Upper lobe of right lung (tissue), 1 donor: ENCODE measurements at regions not wholly inside any gene's neighbourhood (a gene's known extent, or its start where the extent isn't known, plus 50 kb on each side); places are given as distances from the start of the nearest gene placed in this dataset.
A peak's percentile ranks its signal among the peaks of the same experiment; 100 is the strongest.

Experiments used
- ATAC-seq: fragments of 200-7000 bp; cut with Tn5 transposase; one replicate; pipeline ENCODE4 v1.9.1; 2020; ENCODE audit warnings: mild to moderate bottlenecking, moderate library complexity
- DNase-seq: peaks from one replicate; pipeline ENCODE4 v3.0.0-alpha.2; 2020
- H3K27ac ChIP-seq: fragments of 200-600 bp; one replicate; pipeline ENCODE4 v1.8.0; 2022
- H3K27me3 ChIP-seq: fragments of 200-600 bp; one replicate; pipeline ENCODE4 v1.8.0; 2022; ENCODE audit warnings: mild to moderate bottlenecking
- H3K36me3 ChIP-seq: fragments of 200-600 bp; one replicate; pipeline ENCODE4 v1.8.0; 2022
- H3K4me1 ChIP-seq: fragments of 200-600 bp; one replicate; pipeline ENCODE4 v1.8.0; 2022
- H3K4me3 ChIP-seq: fragments of 200-600 bp; one replicate; pipeline ENCODE4 v1.8.0; 2022; ENCODE audit warnings: mild to moderate bottlenecking
- H3K9me3 ChIP-seq: fragments of 200-600 bp; one replicate; pipeline ENCODE4 v1.8.0; 2022
- intact Hi-C: fragments of 100-400 bp; cut with DNase I; formaldehyde crosslinking; loops from one replicate; pipeline ENCODE4 v1.11.0; 2022
- TF ChIP-seq, protein P1 (sequence below): fragments of 200-600 bp; IDR thresholded peaks from one replicate; pipeline ENCODE4 v1.8.0; 2022; ENCODE audit warnings: antibody characterized with exemption
- donor health status: DM: no; HTN: yes; CAD: no; lungs with severe emphysema.

DNA sequence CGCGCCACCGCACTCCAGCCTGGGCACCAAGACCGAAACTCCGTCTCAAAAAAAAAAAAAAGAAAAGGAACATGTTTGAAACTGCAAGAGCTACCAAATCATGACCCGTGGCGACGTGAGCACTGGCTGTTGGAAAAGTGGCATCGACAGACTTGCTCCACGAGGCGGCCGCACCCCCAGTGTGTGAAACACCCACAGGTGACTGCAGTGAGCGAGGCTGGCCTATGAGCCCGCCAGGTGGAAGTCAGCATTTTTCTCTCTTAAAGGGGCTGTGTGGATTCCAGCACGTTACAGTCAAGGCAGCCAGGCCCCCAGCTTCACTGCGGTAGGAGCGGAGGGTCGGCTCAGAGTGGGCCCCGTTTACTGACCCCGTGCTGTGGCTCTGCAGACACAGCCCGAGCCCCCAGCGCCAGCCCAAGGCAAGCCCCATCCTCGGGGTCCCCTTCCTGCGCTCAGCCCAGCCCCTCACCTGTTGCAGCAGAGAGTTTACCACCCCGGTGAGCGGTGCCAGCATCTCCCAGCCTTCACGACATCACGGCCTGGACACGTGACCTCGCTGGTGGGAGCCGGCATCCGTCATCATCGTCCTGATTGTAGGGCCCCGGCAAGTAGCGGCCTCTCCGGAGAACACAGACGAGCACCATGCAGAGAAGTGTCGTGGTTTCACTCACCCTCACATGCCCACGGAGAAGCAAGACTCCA is 54.3 kb upstream of the FBRSL1 start:
- H3K4me3 ChIP-seq: no peak overlapping the region
- TF ChIP-seq, protein P1, sequence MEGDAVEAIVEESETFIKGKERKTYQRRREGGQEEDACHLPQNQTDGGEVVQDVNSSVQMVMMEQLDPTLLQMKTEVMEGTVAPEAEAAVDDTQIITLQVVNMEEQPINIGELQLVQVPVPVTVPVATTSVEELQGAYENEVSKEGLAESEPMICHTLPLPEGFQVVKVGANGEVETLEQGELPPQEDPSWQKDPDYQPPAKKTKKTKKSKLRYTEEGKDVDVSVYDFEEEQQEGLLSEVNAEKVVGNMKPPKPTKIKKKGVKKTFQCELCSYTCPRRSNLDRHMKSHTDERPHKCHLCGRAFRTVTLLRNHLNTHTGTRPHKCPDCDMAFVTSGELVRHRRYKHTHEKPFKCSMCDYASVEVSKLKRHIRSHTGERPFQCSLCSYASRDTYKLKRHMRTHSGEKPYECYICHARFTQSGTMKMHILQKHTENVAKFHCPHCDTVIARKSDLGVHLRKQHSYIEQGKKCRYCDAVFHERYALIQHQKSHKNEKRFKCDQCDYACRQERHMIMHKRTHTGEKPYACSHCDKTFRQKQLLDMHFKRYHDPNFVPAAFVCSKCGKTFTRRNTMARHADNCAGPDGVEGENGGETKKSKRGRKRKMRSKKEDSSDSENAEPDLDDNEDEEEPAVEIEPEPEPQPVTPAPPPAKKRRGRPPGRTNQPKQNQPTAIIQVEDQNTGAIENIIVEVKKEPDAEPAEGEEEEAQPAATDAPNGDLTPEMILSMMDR: no peak
- H3K36me3 ChIP-seq: no peaks in the 10 kb centered on the region
- ATAC-seq (no peak), DNase-seq (no peak)
- H3K4me1 ChIP-seq: peaks cover 8% of the 10 kb centered on the region
- no peak overlapping the region for H3K27ac ChIP-seq
- intact Hi-C loops: no loop called here
- no peaks in the 10 kb centered on the region for H3K9me3 ChIP-seq
- peaks cover 15% of the 10 kb centered on the region for H3K27me3 ChIP-seq

DNA sequence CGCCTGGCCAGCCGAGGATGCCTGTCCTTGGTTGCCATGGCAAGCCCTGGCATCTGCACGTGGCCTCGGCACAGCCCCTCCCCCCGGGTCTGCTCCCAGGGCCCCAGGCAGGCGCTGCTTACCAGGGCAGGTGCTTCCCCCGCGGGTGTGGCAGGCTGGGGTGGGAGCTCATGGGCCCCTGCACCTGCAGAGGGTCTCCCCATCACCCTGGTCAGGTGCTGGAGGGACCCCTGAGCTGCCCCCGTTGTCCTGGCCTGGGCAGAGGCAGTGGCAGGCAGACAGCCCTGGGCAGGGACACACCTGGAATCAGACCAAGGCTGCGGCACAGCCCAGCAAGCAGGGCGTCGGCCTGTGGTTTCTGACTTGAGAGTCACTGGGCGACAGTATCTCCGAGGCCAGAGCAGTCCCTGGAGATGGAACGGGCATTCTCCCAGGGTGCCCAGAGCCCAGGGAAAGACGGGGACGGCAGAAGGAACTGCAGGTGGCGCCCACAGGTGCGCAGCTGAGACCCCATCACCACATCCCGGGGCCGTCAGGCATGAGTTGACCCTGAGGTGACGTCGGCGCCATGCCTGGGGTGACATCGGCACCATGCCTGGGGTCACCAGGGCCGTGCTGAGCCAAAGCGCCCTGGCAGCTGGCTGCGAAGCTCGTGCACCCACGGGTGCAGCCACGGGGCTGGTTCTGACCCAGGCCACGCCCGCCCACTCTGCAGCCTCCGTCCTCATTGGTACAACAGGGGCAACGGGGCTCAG is 56.1 kb upstream of the FBRSL1 start:
- DNase-seq (peak; percentile 63), ATAC-seq (no peak)
- Histone ChIP-seq H3K4me1 (peaks cover 24% of the 10 kb centered on the region), H3K4me3 (no peak overlapping the region), H3K9me3 (no peaks in the 10 kb centered on the region), H3K27ac (no peak overlapping the region), H3K36me3 (no peaks in the 10 kb centered on the region), H3K27me3 (peaks cover 24% of the 10 kb centered on the region)
- TF ChIP-seq, protein P1: no peak
- intact Hi-C loops: no loop called here

GRCh38 chr12:132432721-132433577 is 57.0 kb upstream of the FBRSL1 start:
- peaks cover 24% of the 10 kb centered on the region for H3K27me3 ChIP-seq
- ATAC-seq (no peak), DNase-seq (no peak)
- intact Hi-C loops: no loop called here
- peaks cover 21% of the 10 kb centered on the region for H3K4me1 ChIP-seq
- no peaks in the 10 kb centered on the region for H3K9me3 ChIP-seq
- TF ChIP-seq, protein P1: no peak
- H3K36me3 ChIP-seq: no peaks in the 10 kb centered on the region
- no peak overlapping the region for H3K27ac ChIP-seq
- no peak overlapping the region for H3K4me3 ChIP-seq

- H3K4me3 ChIP-seq: no peak overlapping the region
- no peaks in the 10 kb centered on the region for H3K36me3 ChIP-seq
- peaks cover 17% of the 10 kb centered on the region for H3K4me1 ChIP-seq
- ATAC-seq (no peak), DNase-seq (no peak)
- intact Hi-C loops: no loop called here
- TF ChIP-seq, protein P1: no peak
- no peak overlapping the region for H3K27ac ChIP-seq
- peaks cover 24% of the 10 kb centered on the region for H3K27me3 ChIP-seq
- H3K9me3 ChIP-seq: no peaks in the 10 kb centered on the region
Measured at GRCh38 chr12:132432126-132432705, 57.7 kb upstream of the FBRSL1 start.
